ENCODE measurements at regions not wholly inside any gene's neighbourhood (a gene's known extent, or its start where the extent isn't known, plus 50 kb on each side); places are given as distances from the start of the nearest gene placed in this dataset.
"Not testable (repeated sequence)": the region's sequence is repeated elsewhere in the genome, so short reads cannot be mapped to it uniquely, and the experiment has no call there.

DNA sequence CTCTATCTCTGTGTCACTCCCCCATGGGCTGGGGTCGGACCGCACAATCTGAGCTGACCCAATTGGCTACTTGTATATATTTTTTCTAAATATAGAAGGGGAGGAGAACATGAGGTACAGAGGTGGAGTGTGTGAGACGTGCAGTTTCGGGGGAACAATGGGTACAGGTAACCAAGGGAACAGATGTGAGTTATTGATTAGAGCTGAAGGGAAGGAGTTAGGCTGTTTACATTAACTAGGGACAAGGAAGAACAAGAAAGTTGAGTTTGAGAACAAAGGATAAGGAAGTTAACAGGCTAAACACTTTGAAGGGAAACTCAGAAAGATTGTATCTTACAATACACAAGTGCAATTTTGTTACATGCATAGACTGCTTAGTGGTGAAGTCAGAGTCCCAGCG, 601.2 kb downstream of the VGLL3 start:
- POLR2A ChIA-PET, ATAC-seq: not testable (repeated sequence)

DNA sequence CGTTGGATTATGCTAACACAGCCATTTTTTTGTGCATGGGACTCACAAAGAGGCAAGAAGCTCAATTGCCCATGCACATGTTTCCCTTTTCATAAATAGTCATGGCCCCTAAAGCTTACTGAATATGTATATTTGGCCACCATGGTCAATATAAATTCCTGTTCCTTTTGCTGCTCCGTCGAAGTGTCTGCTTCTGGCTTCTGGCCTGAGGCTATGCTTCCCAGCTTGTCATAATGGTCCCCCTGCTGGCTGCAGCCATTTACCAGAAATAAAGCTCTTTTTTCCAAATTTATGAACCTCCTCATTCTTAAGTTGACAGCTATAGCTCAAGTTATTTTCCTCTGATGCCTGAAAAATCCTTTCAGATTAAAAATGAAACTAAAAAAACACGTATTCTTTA, 602.1 kb downstream of the VGLL3 start:
- Histone ChIP-seq H3K27me3 (ENCODE audit: control insufficient read depth in 2 of 2, insufficient read depth in 2 of 2, low read length in 2 of 2) (no peaks in the 10 kb centered on the region), H3K9me3 (ENCODE audit: control insufficient read depth in 2 of 3, low read length in 3 of 3) (no peaks in the 10 kb centered on the region), H3K4me1 (ENCODE audit: control insufficient read depth in 2 of 2, insufficient read depth in 2 of 2, low read length in 2 of 2) (no peaks in the 10 kb centered on the region), H3K27ac (ENCODE audit: low read depth, low read length) (no peak overlapping the region), H3K4me3 (ENCODE audit: low read length) (no peak overlapping the region), H3K36me3 (ENCODE audit: control insufficient read depth in 2 of 3, insufficient read depth in 3 of 3, low read length in 3 of 3) (no peaks in the 10 kb centered on the region)
- Mint-ChIP-seq H3K27ac (no peak overlapping the region), H3K4me3 (no peak overlapping the region), H3K9me3 (peaks cover 0 to 15% (median 5%) of the 10 kb centered on the region in 11 donors), H3K36me3 (no peaks in the 10 kb centered on the region), H3K27me3 (no peaks in the 10 kb centered on the region), H3K4me1 (no peaks in the 10 kb centered on the region)
- no peak for DNase-seq
- CTCF ChIA-PET, result no interaction called here
- POLR2A ChIA-PET, result no interaction called here
- ATAC-seq, result no peak
- intact Hi-C loops (cut with micrococcal nuclease), result no loop called here

More for the DNA sequence above, 601.2 kb downstream of the VGLL3 start:
- H3K9me3 ChIP-seq (ENCODE audit: control insufficient read depth in 2 of 3, low read length in 3 of 3); H3K4me3 ChIP-seq (ENCODE audit: low read length); H3K27ac Mint-ChIP-seq; DNase-seq; H3K36me3 ChIP-seq (ENCODE audit: control insufficient read depth in 2 of 3, insufficient read depth in 3 of 3, low read length in 3 of 3); H3K36me3 Mint-ChIP-seq; H3K4me3 Mint-ChIP-seq; CTCF ChIA-PET; H3K27ac ChIP-seq (ENCODE audit: low read depth, low read length); H3K4me1 ChIP-seq (ENCODE audit: control insufficient read depth in 2 of 2, insufficient read depth in 2 of 2, low read length in 2 of 2); intact Hi-C loops (cut with micrococcal nuclease); H3K27me3 ChIP-seq (ENCODE audit: control insufficient read depth in 2 of 2, insufficient read depth in 2 of 2, low read length in 2 of 2); H3K27me3 Mint-ChIP-seq; H3K4me1 Mint-ChIP-seq: not testable (repeated sequence)
- H3K9me3 Mint-ChIP-seq, result peaks cover 0 to 15% (median 5%) of the 10 kb centered on the region in 11 donors

DNA sequence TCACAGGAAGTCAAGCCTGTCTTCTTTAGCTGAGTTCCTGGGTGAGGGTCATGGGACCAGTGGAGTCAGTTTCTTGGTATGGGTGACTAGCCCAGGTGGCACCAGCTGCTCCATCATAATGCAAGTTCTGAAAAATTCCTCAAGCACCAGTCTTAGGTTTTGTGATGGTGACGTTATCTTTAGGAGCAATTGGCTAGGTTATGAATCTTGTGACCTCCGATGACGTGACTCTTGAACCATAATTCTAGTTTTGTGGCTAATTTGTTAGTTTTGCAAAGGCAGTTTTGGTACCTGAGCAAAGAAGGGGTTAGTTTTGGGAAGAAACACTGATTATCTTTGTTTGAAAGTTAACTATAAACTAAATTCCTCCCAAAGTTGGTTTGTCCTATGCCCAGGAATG, 608.4 kb downstream of the VGLL3 start:
- H3K4me3 Mint-ChIP-seq, result no peak overlapping the region
- POLR2A ChIA-PET, result no interaction called here
- DNase-seq (no peak), ATAC-seq (no peak)
- CTCF ChIA-PET, result no interaction called here
- H3K27me3 ChIP-seq (ENCODE audit: control insufficient read depth in 2 of 2, insufficient read depth in 2 of 2, low read length in 2 of 2), result no peaks in the 10 kb centered on the region
- peaks cover 2 to 32% (median 9%) of the 10 kb centered on the region in 11 donors for H3K9me3 Mint-ChIP-seq
- H3K27ac Mint-ChIP-seq, result no peak overlapping the region
- intact Hi-C loops (cut with micrococcal nuclease), result no loop called here
- H3K36me3 ChIP-seq (ENCODE audit: control insufficient read depth in 2 of 3, insufficient read depth in 3 of 3, low read length in 3 of 3), result no peaks in the 10 kb centered on the region
- H3K27me3 Mint-ChIP-seq, result no peaks in the 10 kb centered on the region
- H3K36me3 Mint-ChIP-seq, result no peaks in the 10 kb centered on the region
- no peak overlapping the region for H3K27ac ChIP-seq (ENCODE audit: low read depth, low read length)
- no peaks in the 10 kb centered on the region for H3K4me1 ChIP-seq (ENCODE audit: control insufficient read depth in 2 of 2, insufficient read depth in 2 of 2, low read length in 2 of 2)
- H3K4me1 Mint-ChIP-seq, result no peaks in the 10 kb centered on the region
- H3K4me3 ChIP-seq (ENCODE audit: low read length), result no peak overlapping the region
- H3K9me3 ChIP-seq (ENCODE audit: control insufficient read depth in 2 of 3, low read length in 3 of 3), result no peaks in the 10 kb centered on the region

DNA sequence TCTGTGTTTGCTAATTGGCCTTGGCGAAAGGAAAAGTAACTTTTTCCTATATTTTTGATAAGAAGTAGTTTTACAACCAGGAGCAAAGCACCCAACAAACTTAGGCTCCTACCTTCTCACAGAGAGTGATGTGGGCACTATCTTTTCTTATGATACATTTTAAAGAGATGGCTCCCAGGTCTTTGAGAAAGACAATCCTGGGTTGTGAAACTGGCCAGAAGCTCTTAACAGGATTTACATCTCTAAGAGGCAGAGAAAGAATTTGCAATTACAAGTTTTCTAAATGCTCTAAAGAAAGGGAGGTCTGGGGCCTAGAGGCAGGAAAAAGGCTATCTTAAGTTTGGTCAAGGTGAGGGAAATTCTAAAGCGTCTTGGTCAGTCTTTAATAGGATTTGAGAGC, 609.7 kb downstream of the VGLL3 start:
- Mint-ChIP-seq H3K27me3 (no peaks in the 10 kb centered on the region), H3K4me3 (no peak overlapping the region), H3K9me3 (peaks cover 0 to 35% (median 5%) of the 10 kb centered on the region in 11 donors), H3K4me1 (no peaks in the 10 kb centered on the region), H3K36me3 (no peaks in the 10 kb centered on the region), H3K27ac (no peak overlapping the region)
- H3K9me3 ChIP-seq (ENCODE audit: control insufficient read depth in 2 of 3, low read length in 3 of 3), result no peaks in the 10 kb centered on the region
- no peaks in the 10 kb centered on the region for H3K4me1 ChIP-seq (ENCODE audit: control insufficient read depth in 2 of 2, insufficient read depth in 2 of 2, low read length in 2 of 2)
- no peaks in the 10 kb centered on the region for H3K27me3 ChIP-seq (ENCODE audit: control insufficient read depth in 2 of 2, insufficient read depth in 2 of 2, low read length in 2 of 2)
- no peaks in the 10 kb centered on the region for H3K36me3 ChIP-seq (ENCODE audit: control insufficient read depth in 2 of 3, insufficient read depth in 3 of 3, low read length in 3 of 3)
- no peak for DNase-seq
- intact Hi-C loops (cut with micrococcal nuclease), result no loop called here
- H3K4me3 ChIP-seq (ENCODE audit: low read length), result no peak overlapping the region
- ChIA-PET POLR2A (no interaction called here), CTCF (no interaction called here)
- ATAC-seq, result no peak
- H3K27ac ChIP-seq (ENCODE audit: low read depth, low read length), result no peak overlapping the region

DNA sequence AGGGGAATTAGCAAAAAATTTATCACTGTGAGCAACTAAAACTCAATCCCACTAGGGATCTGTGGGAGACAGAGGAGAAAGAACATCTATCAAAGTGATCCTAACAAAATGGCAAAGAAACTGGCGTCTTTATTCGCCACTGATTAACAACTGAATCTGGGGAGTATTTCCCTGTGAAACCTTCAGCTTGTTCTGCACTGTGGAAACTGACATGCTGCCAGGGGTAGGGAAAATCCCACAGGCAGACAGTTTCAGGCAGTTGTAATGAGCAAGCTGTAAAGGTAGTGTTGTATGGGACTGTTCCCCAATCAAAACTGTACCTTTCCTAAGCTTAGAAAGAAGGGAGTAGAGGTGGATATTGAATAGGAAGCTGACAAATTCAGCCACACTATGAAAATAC, 611.7 kb downstream of the VGLL3 start:
- no peak overlapping the region for H3K4me3 ChIP-seq (ENCODE audit: low read length)
- ATAC-seq (no peak), DNase-seq (no peak)
- intact Hi-C loops (cut with micrococcal nuclease), result no loop called here
- no peaks in the 10 kb centered on the region for H3K36me3 ChIP-seq (ENCODE audit: control insufficient read depth in 2 of 3, insufficient read depth in 3 of 3, low read length in 3 of 3)
- no peaks in the 10 kb centered on the region for H3K27me3 ChIP-seq (ENCODE audit: control insufficient read depth in 2 of 2, insufficient read depth in 2 of 2, low read length in 2 of 2)
- Mint-ChIP-seq H3K27ac (no peak overlapping the region), H3K4me1 (no peaks in the 10 kb centered on the region), H3K4me3 (no peak overlapping the region), H3K27me3 (no peaks in the 10 kb centered on the region), H3K36me3 (no peaks in the 10 kb centered on the region), H3K9me3 (peaks cover 0 to 30% (median 5%) of the 10 kb centered on the region in 11 donors)
- H3K27ac ChIP-seq (ENCODE audit: low read depth, low read length), result no peak overlapping the region
- no peaks in the 10 kb centered on the region for H3K4me1 ChIP-seq (ENCODE audit: control insufficient read depth in 2 of 2, insufficient read depth in 2 of 2, low read length in 2 of 2)
- H3K9me3 ChIP-seq (ENCODE audit: control insufficient read depth in 2 of 3, low read length in 3 of 3), result no peaks in the 10 kb centered on the region
- POLR2A ChIA-PET, result no interaction called here
- CTCF ChIA-PET, result no interaction called here

DNA sequence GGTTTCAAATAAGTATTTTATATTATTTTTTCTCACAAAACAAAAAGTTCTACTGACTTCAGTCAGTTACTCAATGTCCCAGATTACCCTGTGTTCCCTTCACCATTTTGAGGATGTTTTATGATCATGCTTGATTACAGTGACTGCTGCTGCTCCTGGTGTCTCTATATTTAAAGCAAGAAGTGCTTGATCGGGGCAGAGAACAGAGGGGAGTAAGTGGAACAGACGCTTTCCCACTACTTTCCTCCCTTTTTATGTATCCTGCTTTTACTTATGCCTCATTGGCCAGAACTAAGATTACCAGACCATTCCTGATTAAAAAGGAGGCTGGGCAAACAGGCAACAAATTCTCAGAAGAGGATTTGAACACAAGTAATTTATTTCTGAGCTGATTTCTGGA, 612.1 kb downstream of the VGLL3 start:
- intact Hi-C loops (cut with micrococcal nuclease), result no loop called here
- H3K4me1 ChIP-seq (ENCODE audit: control insufficient read depth in 2 of 2, insufficient read depth in 2 of 2, low read length in 2 of 2), result no peaks in the 10 kb centered on the region
- no peaks in the 10 kb centered on the region for H3K36me3 Mint-ChIP-seq
- ChIA-PET POLR2A (no interaction called here), CTCF (no interaction called here)
- no peak overlapping the region for H3K27ac Mint-ChIP-seq
- H3K9me3 ChIP-seq (ENCODE audit: control insufficient read depth in 2 of 3, low read length in 3 of 3), result no peaks in the 10 kb centered on the region
- H3K27me3 Mint-ChIP-seq, result no peaks in the 10 kb centered on the region
- no peak overlapping the region for H3K4me3 ChIP-seq (ENCODE audit: low read length)
- H3K27me3 ChIP-seq (ENCODE audit: control insufficient read depth in 2 of 2, insufficient read depth in 2 of 2, low read length in 2 of 2), result no peaks in the 10 kb centered on the region
- H3K4me3 Mint-ChIP-seq, result no peak overlapping the region
- H3K36me3 ChIP-seq (ENCODE audit: control insufficient read depth in 2 of 3, insufficient read depth in 3 of 3, low read length in 3 of 3), result no peaks in the 10 kb centered on the region
- no peak overlapping the region for H3K27ac ChIP-seq (ENCODE audit: low read depth, low read length)
- peaks cover 0 to 29% (median 5%) of the 10 kb centered on the region in 11 donors for H3K9me3 Mint-ChIP-seq
- DNase-seq, result no peak
- no peak for ATAC-seq
- H3K4me1 Mint-ChIP-seq, result no peaks in the 10 kb centered on the region

DNA sequence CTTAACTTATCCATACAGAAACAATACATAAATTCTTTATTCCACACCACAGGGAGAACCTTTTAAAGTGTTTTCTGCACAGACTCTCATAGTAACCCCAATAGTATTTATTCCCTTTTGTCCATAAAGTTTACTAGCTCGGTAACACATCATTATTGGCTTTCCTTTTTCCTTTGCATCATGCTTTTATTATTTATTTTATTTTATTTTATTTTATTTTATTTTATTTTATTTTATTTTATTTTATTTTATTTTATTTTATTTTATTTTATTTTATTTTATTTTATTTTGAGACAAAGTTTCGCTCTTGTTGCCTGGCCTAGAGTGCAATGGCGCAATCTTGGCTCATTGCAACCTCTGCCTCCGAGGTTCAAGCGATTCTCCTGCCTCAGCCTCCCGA, 655.4 kb downstream of the VGLL3 start:
- H3K4me3 ChIP-seq (ENCODE audit: low read length); H3K36me3 Mint-ChIP-seq; H3K4me1 ChIP-seq (ENCODE audit: control insufficient read depth in 2 of 2, insufficient read depth in 2 of 2, low read length in 2 of 2); H3K27me3 Mint-ChIP-seq; POLR2A ChIA-PET; CTCF ChIA-PET; H3K27ac ChIP-seq (ENCODE audit: low read depth, low read length); intact Hi-C loops (cut with micrococcal nuclease); DNase-seq; H3K27ac Mint-ChIP-seq; H3K4me1 Mint-ChIP-seq; ATAC-seq; H3K9me3 ChIP-seq (ENCODE audit: control insufficient read depth in 2 of 3, low read length in 3 of 3); H3K4me3 Mint-ChIP-seq; H3K36me3 ChIP-seq (ENCODE audit: control insufficient read depth in 2 of 3, insufficient read depth in 3 of 3, low read length in 3 of 3); H3K27me3 ChIP-seq (ENCODE audit: control insufficient read depth in 2 of 2, insufficient read depth in 2 of 2, low read length in 2 of 2): not testable (repeated sequence)
- peaks cover 0 to 19% (median 2%) of the 10 kb centered on the region in 11 donors for H3K9me3 Mint-ChIP-seq
